SU-DHL-6 (cell line): ENCODE measurements at regions not wholly inside any gene's neighbourhood (a gene's known extent, or its start where the extent isn't known, plus 50 kb on each side); places are given as distances from the start of the nearest gene placed in this dataset.

Source experiments
- H2AFZ ChIP-seq: fragments of 200-600 bp; sonication (generic); 2 replicates; pipeline ENCODE4 v1.6.1; 2014; ENCODE audit warnings: low read depth, mild to moderate bottlenecking, moderate library complexity, mixed read lengths, antibody characterized with exemption, low read length; ENCODE audit not compliant: severe bottlenecking
- H3F3A ChIP-seq: fragments of 200-600 bp; shearing (Covaris generic); 2 replicates; pipeline ENCODE4 v1.6.0; 2016; ENCODE audit warnings: antibody characterized with exemption, mild to moderate bottlenecking; ENCODE audit not compliant: insufficient read depth
- H3K27ac ChIP-seq: fragments of 200-600 bp; sonication (generic); 2 replicates; pipeline ENCODE4 v1.5.1; 2016; ENCODE audit warnings: low read depth, mild to moderate bottlenecking, low read length, moderate library complexity, mixed read lengths
- H3K27me3 ChIP-seq: fragments of 200-600 bp; sonication (generic), shearing (Covaris generic); 2 replicates; pipeline ENCODE4 v1.6.0; 2014; ENCODE audit warnings: mild to moderate bottlenecking, low read length
- H3K36me3 ChIP-seq: fragments of 200-600 bp; sonication (generic); 2 replicates; pipeline ENCODE4 v1.6.1; 2014; ENCODE audit warnings: mild to moderate bottlenecking, low read length, mixed read lengths
- H3K4me2 ChIP-seq: fragments of 300-600, 200-600 bp; shearing (Covaris generic), sonication (generic); 2 replicates; pipeline ENCODE4 v1.6.0; 2014; ENCODE audit warnings: low read length, low read depth, mild to moderate bottlenecking; ENCODE audit not compliant: poor library complexity, severe bottlenecking
- H3K4me3 ChIP-seq: fragments of 200-600 bp; sonication (generic); 2 replicates; pipeline ENCODE4 v1.5.1; 2014; ENCODE audit warnings: antibody characterized with exemption, low read length, mild to moderate bottlenecking, mixed read lengths; ENCODE audit not compliant: insufficient read depth, poor library complexity, severe bottlenecking
- H3K79me2 ChIP-seq: fragments of 200-600 bp; sonication (generic); 2 replicates; pipeline ENCODE4 v1.6.1; 2014; ENCODE audit warnings: mild to moderate bottlenecking, low read length, moderate library complexity; ENCODE audit not compliant: insufficient read depth
- H3K9ac ChIP-seq: fragments of 200-600 bp; sonication (generic); 2 replicates; pipeline ENCODE4 v1.7.0; 2014; ENCODE audit warnings: mild to moderate bottlenecking, low read length
- H3K9me2 ChIP-seq: fragments of 200-600 bp; sonication (generic); replicated peaks from 2 replicates; pipeline ENCODE4 v1.6.1; 2014; ENCODE audit warnings: low read length; ENCODE audit not compliant: insufficient read depth
- H3K9me3 ChIP-seq: fragments of 200-600 bp; sonication (generic); 2 replicates; pipeline ENCODE4 v1.6.1; 2014; ENCODE audit warnings: low read length, mixed read lengths; ENCODE audit not compliant: insufficient read depth
- H4K20me1 ChIP-seq: fragments of 200-600 bp; sonication (generic); 2 replicates; pipeline ENCODE4 v1.6.1; 2014; ENCODE audit warnings: low read depth, mild to moderate bottlenecking, antibody characterized with exemption, low read length, moderate library complexity, mixed read lengths
- EZH2phosphoT487 ChIP-seq: fragments of 200-600 bp; sonication (generic), shearing (Covaris generic); conservative IDR thresholded peaks from 2 replicates; pipeline ENCODE4 v1.6.1; 2018; ENCODE audit warnings: mild to moderate bottlenecking, antibody characterized with exemption, low read length, moderate library complexity, mixed read lengths
- TF ChIP-seq, protein P1 (sequence below): fragments of 200-600 bp; sonication (generic); IDR thresholded peaks from one replicate; pipeline ENCODE4 v1.5.1; 2017; ENCODE audit warnings: antibody characterized with exemption, mild to moderate bottlenecking, low read length, moderate library complexity; ENCODE audit not compliant: insufficient read depth, poor library complexity, severe bottlenecking

DNA sequence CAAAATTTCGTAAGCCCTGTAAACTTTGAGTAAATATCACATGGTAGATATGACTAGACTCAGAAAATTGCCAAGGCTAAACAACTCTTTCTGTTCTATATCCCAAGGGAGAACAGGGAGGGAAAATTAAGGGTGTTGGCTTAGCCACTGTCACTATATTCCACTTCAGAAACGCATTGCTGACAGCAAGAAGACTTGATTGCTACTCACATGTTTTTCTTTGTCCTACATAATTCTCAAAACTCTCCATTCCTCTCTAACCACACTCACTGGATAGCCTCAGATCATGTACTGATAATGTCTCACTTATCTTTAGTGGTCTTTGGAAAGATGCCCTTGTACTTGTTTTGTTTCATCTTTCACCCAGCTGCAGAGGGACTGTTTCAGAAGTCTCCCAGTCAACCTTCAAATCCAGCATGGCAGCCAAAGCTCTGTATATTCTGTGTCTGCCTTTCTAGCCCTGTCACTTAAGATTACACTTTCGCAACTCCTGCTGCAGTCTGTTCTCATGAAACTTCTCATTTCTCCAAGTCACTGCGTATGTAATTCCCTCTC is 582.4 kb upstream of the FZD8 start:
- no peaks in the 10 kb centered on the region for H3K27me3 ChIP-seq
- H3K9me3 ChIP-seq = no peaks in the 10 kb centered on the region
- no peak overlapping the region for H3K9ac ChIP-seq
- H3F3A ChIP-seq = no peaks in the 10 kb centered on the region
- H2AFZ ChIP-seq = no peak overlapping the region
- no peaks in the 10 kb centered on the region for H3K9me2 ChIP-seq
- no peak overlapping the region for H3K4me3 ChIP-seq
- H4K20me1 ChIP-seq = no peaks in the 10 kb centered on the region
- H3K27ac ChIP-seq = no peak overlapping the region
- no peak overlapping the region for H3K4me2 ChIP-seq
- H3K79me2 ChIP-seq = no peaks in the 10 kb centered on the region
- no peak for TF ChIP-seq EZH2phosphoT487
- TF ChIP-seq, protein P1, sequence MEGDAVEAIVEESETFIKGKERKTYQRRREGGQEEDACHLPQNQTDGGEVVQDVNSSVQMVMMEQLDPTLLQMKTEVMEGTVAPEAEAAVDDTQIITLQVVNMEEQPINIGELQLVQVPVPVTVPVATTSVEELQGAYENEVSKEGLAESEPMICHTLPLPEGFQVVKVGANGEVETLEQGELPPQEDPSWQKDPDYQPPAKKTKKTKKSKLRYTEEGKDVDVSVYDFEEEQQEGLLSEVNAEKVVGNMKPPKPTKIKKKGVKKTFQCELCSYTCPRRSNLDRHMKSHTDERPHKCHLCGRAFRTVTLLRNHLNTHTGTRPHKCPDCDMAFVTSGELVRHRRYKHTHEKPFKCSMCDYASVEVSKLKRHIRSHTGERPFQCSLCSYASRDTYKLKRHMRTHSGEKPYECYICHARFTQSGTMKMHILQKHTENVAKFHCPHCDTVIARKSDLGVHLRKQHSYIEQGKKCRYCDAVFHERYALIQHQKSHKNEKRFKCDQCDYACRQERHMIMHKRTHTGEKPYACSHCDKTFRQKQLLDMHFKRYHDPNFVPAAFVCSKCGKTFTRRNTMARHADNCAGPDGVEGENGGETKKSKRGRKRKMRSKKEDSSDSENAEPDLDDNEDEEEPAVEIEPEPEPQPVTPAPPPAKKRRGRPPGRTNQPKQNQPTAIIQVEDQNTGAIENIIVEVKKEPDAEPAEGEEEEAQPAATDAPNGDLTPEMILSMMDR = no peak
- no peaks in the 10 kb centered on the region for H3K36me3 ChIP-seq

DNA sequence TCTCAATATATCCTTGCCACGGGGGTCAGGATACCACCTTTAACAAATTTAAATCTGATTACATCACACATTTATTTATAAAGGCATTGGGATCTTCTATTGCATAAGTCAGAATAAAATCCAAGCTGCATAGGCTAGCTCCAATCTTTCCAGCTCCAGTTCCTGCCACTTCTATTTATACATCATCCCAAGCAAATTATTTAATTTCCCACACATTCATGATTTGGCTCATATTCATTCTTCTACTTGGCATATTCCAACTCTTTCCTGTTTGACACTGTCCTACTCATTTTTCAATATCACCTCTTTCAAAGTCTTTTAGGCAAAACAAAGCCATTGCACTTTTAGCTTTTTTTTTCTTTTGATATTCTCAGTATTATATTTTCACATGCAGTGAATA is 579.0 kb upstream of the FZD8 start:
- H3F3A ChIP-seq = no peaks in the 10 kb centered on the region
- H3K9me2 ChIP-seq = no peaks in the 10 kb centered on the region
- no peak overlapping the region for H3K4me3 ChIP-seq
- no peaks in the 10 kb centered on the region for H3K9me3 ChIP-seq
- H3K4me2 ChIP-seq = no peak overlapping the region
- H3K9ac ChIP-seq = no peak overlapping the region
- no peak overlapping the region for H2AFZ ChIP-seq
- TF ChIP-seq, protein P1 = no peak
- TF ChIP-seq EZH2phosphoT487 = no peak
- no peaks in the 10 kb centered on the region for H4K20me1 ChIP-seq
- no peaks in the 10 kb centered on the region for H3K27me3 ChIP-seq
- no peak overlapping the region for H3K27ac ChIP-seq
- no peaks in the 10 kb centered on the region for H3K79me2 ChIP-seq
- H3K36me3 ChIP-seq = no peaks in the 10 kb centered on the region

DNA sequence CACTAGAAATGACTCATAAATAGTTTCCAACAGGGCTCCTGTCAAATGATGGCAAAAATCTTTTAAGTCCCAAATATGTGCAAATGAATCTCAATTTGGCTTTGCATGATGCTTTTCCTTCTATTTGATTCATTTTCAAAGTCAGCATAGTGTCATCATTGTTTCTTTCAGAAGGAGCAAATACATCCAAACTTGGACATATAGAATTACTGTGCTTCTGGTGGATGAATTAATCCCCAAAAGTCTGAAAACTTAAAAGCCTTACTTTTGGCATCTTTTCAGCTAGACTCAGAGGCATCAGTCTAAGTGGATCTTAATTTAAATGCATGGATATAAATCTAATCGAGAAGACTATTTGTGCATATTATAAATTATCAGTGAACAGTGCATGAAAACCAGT is 578.1 kb upstream of the FZD8 start:
- H3K9me2 ChIP-seq = no peaks in the 10 kb centered on the region
- H2AFZ ChIP-seq = no peak overlapping the region
- H3K36me3 ChIP-seq = no peaks in the 10 kb centered on the region
- H3K9me3 ChIP-seq = no peaks in the 10 kb centered on the region
- H3K27ac ChIP-seq = no peak overlapping the region
- no peaks in the 10 kb centered on the region for H3K27me3 ChIP-seq
- no peaks in the 10 kb centered on the region for H4K20me1 ChIP-seq
- no peaks in the 10 kb centered on the region for H3K79me2 ChIP-seq
- no peak for TF ChIP-seq EZH2phosphoT487
- TF ChIP-seq, protein P1 = no peak
- no peaks in the 10 kb centered on the region for H3F3A ChIP-seq
- H3K4me2 ChIP-seq = no peak overlapping the region
- no peak overlapping the region for H3K9ac ChIP-seq
- no peak overlapping the region for H3K4me3 ChIP-seq
